OCI-LY3 (cell line): ENCODE measurements at regions not wholly inside any gene's neighbourhood (a gene's known extent, or its start where the extent isn't known, plus 50 kb on each side); places are given as distances from the start of the nearest gene placed in this dataset.
"Not testable (repeated sequence)": the region's sequence is repeated elsewhere in the genome, so short reads cannot be mapped to it uniquely, and the experiment has no call there.

ENCODE experiments used
- H2AFZ ChIP-seq: fragments of 200-600, 300-600 bp; shearing (Covaris generic); 2 replicates; pipeline ENCODE4 v1.6.0; 2014; ENCODE audit warnings: antibody characterized with exemption, low read depth, low read length
- H3K27ac ChIP-seq: fragments of 200-600, 300-600 bp; sonication (generic); 2 replicates; pipeline ENCODE4 v1.5.1; 2014; ENCODE audit warnings: mild to moderate bottlenecking, low read length, moderate library complexity, mixed read lengths
- H3K27me3 ChIP-seq: fragments of 200-600, 300-600 bp; sonication (generic); 2 replicates; pipeline ENCODE4 v1.6.1; 2014; ENCODE audit warnings: low read depth, low read length, mixed read lengths
- H3K36me3 ChIP-seq: fragments of 200-600, 300-600 bp; sonication (generic); replicated peaks from 2 replicates; pipeline ENCODE3; 2014; ENCODE audit warnings: low read depth, low read length, mixed read lengths
- H3K4me1 ChIP-seq: fragments of 300-600, 200-600 bp; sonication (generic); 2 replicates; pipeline ENCODE4 v1.6.1; 2014; ENCODE audit warnings: low read length, mixed read lengths
- H3K4me2 ChIP-seq: fragments of 200-600, 300-600 bp; sonication (generic); 2 replicates; pipeline ENCODE4 v1.6.1; 2014; ENCODE audit warnings: low read length, mixed read lengths
- H3K4me3 ChIP-seq: fragments of 300-600, 200-600 bp; sonication (generic); 2 replicates; pipeline ENCODE4 v1.5.1; 2014; ENCODE audit warnings: antibody characterized with exemption, mild to moderate bottlenecking, low read length, moderate library complexity
- H3K79me2 ChIP-seq: fragments of 300-600, 200-600 bp; shearing (Covaris generic); 2 replicates; pipeline ENCODE4 v1.6.1; 2014; ENCODE audit warnings: mild to moderate bottlenecking, low read length, mixed read lengths
- H3K9ac ChIP-seq: fragments of 300-600, 200-600 bp; shearing (Covaris generic); 2 replicates; pipeline ENCODE4 v1.6.0; 2014; ENCODE audit warnings: mild to moderate bottlenecking, low read length, moderate library complexity
- H3K9me3 ChIP-seq: fragments of 200-600, 300-600 bp; shearing (Covaris generic); 2 replicates; pipeline ENCODE4 v1.6.1; 2014; ENCODE audit warnings: low read length, mixed read lengths; ENCODE audit not compliant: insufficient read depth
- H4K20me1 ChIP-seq: fragments of 200-600, 300-600 bp; sonication (generic); 2 replicates; pipeline ENCODE4 v1.6.1; 2016; ENCODE audit warnings: low read length, mixed read lengths; ENCODE audit not compliant: insufficient read depth
- CTCF ChIP-seq: fragments of 200-600, 300-600 bp; sonication (generic); IDR thresholded peaks from 2 replicates; pipeline ENCODE4 v1.5.1; 2014; ENCODE audit warnings: antibody characterized with exemption, low read length, low read depth
- EZH2phosphoT487 ChIP-seq: fragments of 200-600 bp; shearing (Covaris generic); IDR thresholded peaks from 2 replicates; pipeline ENCODE4 v1.6.1; 2018; ENCODE audit warnings: antibody characterized with exemption, mixed run types, low read depth

GRCh38 chr15:100770661-100771584, 108.7 kb upstream of the ALDH1A3 start:
- no peak overlapping the region for H3K4me2 ChIP-seq
- H3K9ac ChIP-seq, result no peak overlapping the region
- no peaks in the 10 kb centered on the region for H3K4me1 ChIP-seq
- H2AFZ ChIP-seq, result no peak overlapping the region
- H3K27me3 ChIP-seq, result 0 out of 2 replicates have a peak, but pooled peaks cover 6% of the 10 kb centered on the region
- no peak overlapping the region for H3K4me3 ChIP-seq
- no peak overlapping the region for H3K27ac ChIP-seq
- H3K9me3 ChIP-seq, result no peaks in the 10 kb centered on the region
- no peaks in the 10 kb centered on the region for H3K79me2 ChIP-seq
- no peak for TF ChIP-seq EZH2phosphoT487
- TF ChIP-seq CTCF, result no peak
- H4K20me1 ChIP-seq, result no peaks in the 10 kb centered on the region
- H3K36me3 ChIP-seq, result no peaks in the 10 kb centered on the region

- H2AFZ ChIP-seq, result no peak overlapping the region
- TF ChIP-seq EZH2phosphoT487 (no peak), CTCF (no peak)
- no peak overlapping the region for H3K4me3 ChIP-seq
- H3K27ac ChIP-seq, result no peak overlapping the region
- no peaks in the 10 kb centered on the region for H3K36me3 ChIP-seq
- no peaks in the 10 kb centered on the region for H4K20me1 ChIP-seq
- H3K4me1 ChIP-seq, result no peaks in the 10 kb centered on the region
- H3K79me2 ChIP-seq, result no peaks in the 10 kb centered on the region
- H3K9me3 ChIP-seq, result no peaks in the 10 kb centered on the region
- 0 out of 2 replicates have a peak, but pooled peaks cover 6% of the 10 kb centered on the region for H3K27me3 ChIP-seq
- no peak overlapping the region for H3K9ac ChIP-seq
- no peak overlapping the region for H3K4me2 ChIP-seq
These were observed 107.9 kb upstream of the ALDH1A3 start for GRCh38 chr15:100771746-100772145.

- no peak for TF ChIP-seq EZH2phosphoT487
- no peak for TF ChIP-seq CTCF
- Histone ChIP-seq H3K4me3 (no peak overlapping the region), H3K27me3 (0 out of 2 replicates have a peak, but pooled peaks cover 6% of the 10 kb centered on the region), H2AFZ (no peak overlapping the region), H3K9me3 (no peaks in the 10 kb centered on the region), H4K20me1 (no peaks in the 10 kb centered on the region), H3K9ac (no peak overlapping the region), H3K79me2 (no peaks in the 10 kb centered on the region), H3K4me1 (no peaks in the 10 kb centered on the region), H3K36me3 (no peaks in the 10 kb centered on the region), H3K27ac (no peak overlapping the region), H3K4me2 (no peak overlapping the region)
These were observed 107.2 kb upstream of the ALDH1A3 start for GRCh38 chr15:100772478-100772877.

- TF ChIP-seq CTCF, result no peak
- TF ChIP-seq EZH2phosphoT487, result no peak
- Histone ChIP-seq H3K4me2 (no peak overlapping the region), H3K4me1 (no peaks in the 10 kb centered on the region)
These were observed 106.6 kb upstream of the ALDH1A3 start for GRCh38 chr15:100772892-100773520.

GRCh38 chr15:100774044-100774443, 105.6 kb upstream of the ALDH1A3 start:
- H3K79me2 ChIP-seq, H4K20me1 ChIP-seq, H3K4me2 ChIP-seq, H2AFZ ChIP-seq, H3K4me3 ChIP-seq, H3K36me3 ChIP-seq, H3K27ac ChIP-seq, H3K9ac ChIP-seq, H3K4me1 ChIP-seq, H3K9me3 ChIP-seq, H3K27me3 ChIP-seq: not testable (repeated sequence)

More at GRCh38 chr15:100772892-100773520, 106.6 kb upstream of the ALDH1A3 start:
- H3K4me3 ChIP-seq, result no peak overlapping the region
- H3K79me2 ChIP-seq, result no peaks in the 10 kb centered on the region
- H3K27me3 ChIP-seq, result 0 out of 2 replicates have a peak, but pooled peaks cover 6% of the 10 kb centered on the region
- H4K20me1 ChIP-seq, result no peaks in the 10 kb centered on the region
- H3K9ac ChIP-seq, result no peak overlapping the region
- no peaks in the 10 kb centered on the region for H3K9me3 ChIP-seq
- no peak overlapping the region for H3K27ac ChIP-seq
- no peaks in the 10 kb centered on the region for H3K36me3 ChIP-seq
- no peak overlapping the region for H2AFZ ChIP-seq
